Activated naive CD4-positive, alpha-beta T cell treated with anti-CD3 and anti-CD28 coated beads, Interleukin-2, amount 50 U/mL, for 24 hours (primary cell): ENCODE measurements at regions not wholly inside any gene's neighbourhood (a gene's known extent, or its start where the extent isn't known, plus 50 kb on each side); places are given as distances from the start of the nearest gene placed in this dataset.

ENCODE experiments used
- H3K27ac Mint-ChIP-seq: one replicate; pipeline ENCODE4 v1.8.0; 2021; ENCODE audit warnings: mild to moderate bottlenecking, mixed read lengths
- H3K27me3 Mint-ChIP-seq: one replicate; pipeline ENCODE4 v1.8.0; 2021; ENCODE audit warnings: mixed read lengths
- H3K36me3 Mint-ChIP-seq: one replicate; pipeline ENCODE4 v1.8.0; 2021; ENCODE audit warnings: mixed read lengths
- H3K4me1 Mint-ChIP-seq: one replicate; pipeline ENCODE4 v1.8.0; 2021; ENCODE audit warnings: mixed read lengths
- H3K4me3 Mint-ChIP-seq: one replicate; pipeline ENCODE4 v1.8.0; 2021; ENCODE audit warnings: mild to moderate bottlenecking, mixed read lengths
- H3K9me3 Mint-ChIP-seq: one replicate; pipeline ENCODE4 v1.8.0; 2021; ENCODE audit warnings: mixed read lengths

DNA sequence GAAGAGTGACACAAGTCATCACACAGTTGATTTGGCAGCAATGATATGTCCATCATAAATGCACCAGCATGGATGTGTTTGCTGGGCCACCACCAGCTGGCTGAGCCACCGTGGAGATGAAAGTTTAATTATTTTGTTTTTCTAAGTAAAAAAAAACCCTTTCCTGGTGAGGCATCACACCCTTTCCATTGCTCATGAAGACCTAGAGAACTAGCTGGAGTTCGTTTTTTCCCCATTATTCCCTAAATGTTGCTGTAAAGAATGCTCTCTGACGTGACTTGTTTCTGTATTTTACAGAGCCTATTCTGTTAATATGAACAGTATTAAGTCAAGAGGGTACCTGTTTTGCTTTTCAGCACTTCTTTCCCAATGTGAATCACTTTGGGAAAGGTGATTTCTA is 257.9 kb downstream of the MSRB3 start:
- Mint-ChIP-seq H3K27me3 (no peaks in the 10 kb centered on the region), H3K4me3 (no peak overlapping the region), H3K36me3 (no peaks in the 10 kb centered on the region), H3K9me3 (peaks cover 14% of the 10 kb centered on the region), H3K27ac (no peak overlapping the region), H3K4me1 (no peaks in the 10 kb centered on the region)

DNA sequence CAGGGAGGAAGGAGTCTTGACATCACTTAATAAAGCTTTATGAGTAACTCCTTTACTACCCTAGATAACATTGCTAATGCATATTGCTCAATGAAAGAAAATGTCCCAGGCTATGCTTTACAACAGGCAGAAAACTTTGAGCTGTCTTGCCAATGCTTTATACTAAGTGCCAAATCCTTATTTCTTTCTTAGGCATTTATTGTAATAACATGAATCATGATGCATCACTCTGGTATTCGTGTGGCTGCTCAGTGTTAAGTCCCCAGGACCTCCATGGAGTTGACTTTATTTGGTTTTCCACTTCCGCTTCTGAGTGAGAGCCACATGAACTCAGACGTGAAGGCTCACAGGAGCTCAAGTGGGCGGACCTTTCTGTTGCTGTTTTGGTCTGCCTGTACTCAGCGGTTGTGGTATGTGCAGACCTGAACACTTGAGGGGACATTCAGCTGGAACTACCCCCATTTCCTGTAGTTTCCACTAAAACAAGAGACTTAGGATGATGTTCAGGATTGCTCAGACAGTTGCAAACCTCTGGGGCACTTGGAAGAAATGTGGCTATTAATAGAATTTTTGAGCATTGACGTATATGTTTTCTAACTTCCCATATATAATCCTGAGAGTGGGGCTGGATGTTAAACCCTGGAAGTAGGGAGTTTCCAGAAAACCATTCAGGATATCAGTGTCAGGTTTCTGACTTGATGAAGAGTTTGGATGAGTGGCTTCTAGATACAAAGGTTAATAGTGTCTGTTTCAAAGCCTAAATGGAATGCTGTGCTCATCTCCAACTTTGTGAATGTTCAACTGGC is 258.6 kb downstream of the MSRB3 start:
- H3K4me1 Mint-ChIP-seq = no peaks in the 10 kb centered on the region
- H3K9me3 Mint-ChIP-seq = peaks cover 14% of the 10 kb centered on the region
- no peaks in the 10 kb centered on the region for H3K27me3 Mint-ChIP-seq
- H3K4me3 Mint-ChIP-seq = no peak overlapping the region
- H3K27ac Mint-ChIP-seq = no peak overlapping the region
- no peaks in the 10 kb centered on the region for H3K36me3 Mint-ChIP-seq

DNA sequence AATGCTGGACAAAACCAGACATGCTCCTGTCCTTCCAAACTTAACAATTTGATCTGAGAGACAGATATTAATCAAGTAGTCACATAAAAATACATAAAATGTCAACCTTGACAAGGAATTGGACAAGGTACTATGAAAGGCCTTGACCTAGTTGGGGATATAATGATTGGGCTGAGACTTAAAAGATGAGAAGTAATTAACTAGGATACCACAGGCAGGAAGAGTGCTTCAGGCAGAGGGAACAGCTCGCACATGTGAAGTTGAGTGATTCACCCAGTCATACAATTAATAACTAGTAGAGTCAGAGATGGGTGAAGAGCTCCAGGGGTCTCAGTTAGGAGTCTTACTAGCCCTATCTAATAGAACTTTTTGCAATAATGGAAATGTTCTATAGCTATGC is 259.5 kb downstream of the MSRB3 start:
- Mint-ChIP-seq H3K9me3 (peaks cover 14% of the 10 kb centered on the region), H3K27ac (no peak overlapping the region), H3K36me3 (no peaks in the 10 kb centered on the region), H3K4me1 (no peaks in the 10 kb centered on the region), H3K27me3 (no peaks in the 10 kb centered on the region), H3K4me3 (no peak overlapping the region)

DNA sequence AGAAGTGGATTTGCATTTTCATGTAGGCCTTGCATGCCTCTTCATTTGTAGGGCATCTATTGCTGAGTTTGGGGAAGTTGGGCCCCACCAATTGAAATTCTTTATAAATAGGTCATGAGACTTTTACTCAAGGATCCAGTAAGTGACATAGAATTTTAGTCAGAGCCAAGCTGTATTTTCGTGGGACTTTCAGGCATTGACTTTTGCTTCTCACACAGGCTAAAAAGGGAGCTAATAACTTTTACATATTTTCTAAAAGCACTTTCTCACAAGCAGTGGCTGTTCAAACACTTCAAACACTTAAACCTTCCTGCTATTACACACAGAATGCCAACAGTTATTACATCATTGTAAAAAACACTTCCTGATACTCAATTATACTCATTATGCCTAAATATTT is 260.5 kb downstream of the MSRB3 start:
- Mint-ChIP-seq H3K27me3 (no peaks in the 10 kb centered on the region), H3K27ac (no peak overlapping the region), H3K4me3 (no peak overlapping the region), H3K4me1 (no peaks in the 10 kb centered on the region), H3K36me3 (no peaks in the 10 kb centered on the region), H3K9me3 (peaks cover 14% of the 10 kb centered on the region)

DNA sequence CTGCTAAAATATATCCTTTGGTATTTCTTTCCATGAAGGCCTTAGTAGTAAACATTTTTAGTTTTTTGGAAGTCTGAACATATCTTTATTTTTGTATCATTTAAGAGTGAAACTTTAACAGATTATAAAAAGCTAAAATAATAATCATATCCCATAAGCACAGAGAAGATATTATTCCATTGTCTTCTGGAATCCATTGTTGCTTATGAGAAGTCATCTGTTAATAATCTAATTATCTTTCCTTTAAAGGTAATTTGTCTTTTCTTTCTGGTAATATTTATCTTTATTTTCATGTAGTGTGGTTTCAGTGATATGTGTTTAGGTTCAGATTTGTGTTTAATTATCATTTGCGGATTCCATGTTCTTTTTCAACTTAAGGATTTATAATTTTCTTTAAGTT is 261.7 kb downstream of the MSRB3 start:
- peaks cover 14% of the 10 kb centered on the region for H3K9me3 Mint-ChIP-seq
- H3K4me1 Mint-ChIP-seq = no peaks in the 10 kb centered on the region
- no peaks in the 10 kb centered on the region for H3K36me3 Mint-ChIP-seq
- no peak overlapping the region for H3K27ac Mint-ChIP-seq
- H3K4me3 Mint-ChIP-seq = no peak overlapping the region
- no peaks in the 10 kb centered on the region for H3K27me3 Mint-ChIP-seq

DNA sequence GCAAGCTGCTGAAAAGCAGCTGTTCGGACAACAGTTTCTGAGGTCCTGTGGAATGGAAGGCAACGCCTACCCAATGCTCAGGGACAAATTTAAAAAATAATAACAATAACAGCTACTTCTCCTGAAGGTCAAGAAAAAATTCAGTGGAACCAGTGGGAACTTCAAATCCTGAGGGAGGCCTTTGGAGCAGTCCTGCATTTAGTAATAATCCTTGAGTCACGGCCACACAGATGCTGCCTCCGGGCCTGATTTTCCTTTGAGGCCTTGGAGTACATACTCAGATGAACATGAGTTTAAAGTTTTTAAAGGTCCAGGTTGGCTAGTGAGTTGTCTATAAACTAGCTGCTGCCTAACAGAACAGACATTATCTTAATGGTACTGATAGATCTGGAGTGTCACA is 268.0 kb downstream of the MSRB3 start:
- Mint-ChIP-seq H3K27ac (no peak overlapping the region), H3K9me3 (no peaks in the 10 kb centered on the region), H3K4me1 (no peaks in the 10 kb centered on the region), H3K4me3 (no peak overlapping the region), H3K36me3 (no peaks in the 10 kb centered on the region), H3K27me3 (peaks cover 2% of the 10 kb centered on the region)

DNA sequence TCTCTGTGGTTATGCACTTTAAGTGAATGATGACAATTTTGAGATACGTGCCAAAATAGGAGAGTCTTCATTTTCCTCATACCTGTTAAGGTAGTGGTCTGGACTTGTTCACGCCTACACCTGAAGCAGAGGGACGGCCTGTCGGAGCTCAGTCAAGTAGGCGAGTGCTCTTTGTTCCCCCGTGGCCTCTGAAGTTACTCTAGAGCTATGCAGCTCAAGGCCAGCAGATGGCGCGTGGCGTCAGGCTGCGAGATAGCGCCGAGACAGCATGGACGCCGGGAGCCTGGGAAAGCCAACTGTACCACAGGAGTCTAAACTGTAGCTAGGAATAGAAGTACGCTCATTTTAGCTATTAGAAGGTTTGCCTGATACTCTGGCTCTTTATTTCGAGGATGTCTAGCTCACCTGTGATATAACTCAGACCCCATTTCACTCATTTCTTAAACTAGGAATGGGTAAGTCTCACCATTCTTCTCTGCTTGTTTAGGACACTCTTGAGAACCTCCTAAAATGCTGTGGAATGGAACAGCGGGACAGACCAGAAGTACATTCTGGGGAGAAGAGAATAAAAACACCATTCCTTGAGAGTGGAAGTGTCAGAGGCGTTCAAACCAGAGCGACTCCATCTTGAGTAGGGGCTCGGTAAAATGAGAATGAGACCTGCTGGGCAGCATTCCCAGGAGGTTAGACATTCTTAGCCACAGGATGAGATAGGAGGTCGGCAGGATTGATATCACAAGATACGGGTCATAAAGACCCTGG is 267.4 kb upstream of the HMGA2 start:
- no peak overlapping the region for H3K27ac Mint-ChIP-seq
- H3K27me3 Mint-ChIP-seq = peaks cover 17% of the 10 kb centered on the region
- peaks cover 7% of the 10 kb centered on the region for H3K4me1 Mint-ChIP-seq
- no peak overlapping the region for H3K4me3 Mint-ChIP-seq
- no peaks in the 10 kb centered on the region for H3K9me3 Mint-ChIP-seq
- H3K36me3 Mint-ChIP-seq = no peaks in the 10 kb centered on the region

DNA sequence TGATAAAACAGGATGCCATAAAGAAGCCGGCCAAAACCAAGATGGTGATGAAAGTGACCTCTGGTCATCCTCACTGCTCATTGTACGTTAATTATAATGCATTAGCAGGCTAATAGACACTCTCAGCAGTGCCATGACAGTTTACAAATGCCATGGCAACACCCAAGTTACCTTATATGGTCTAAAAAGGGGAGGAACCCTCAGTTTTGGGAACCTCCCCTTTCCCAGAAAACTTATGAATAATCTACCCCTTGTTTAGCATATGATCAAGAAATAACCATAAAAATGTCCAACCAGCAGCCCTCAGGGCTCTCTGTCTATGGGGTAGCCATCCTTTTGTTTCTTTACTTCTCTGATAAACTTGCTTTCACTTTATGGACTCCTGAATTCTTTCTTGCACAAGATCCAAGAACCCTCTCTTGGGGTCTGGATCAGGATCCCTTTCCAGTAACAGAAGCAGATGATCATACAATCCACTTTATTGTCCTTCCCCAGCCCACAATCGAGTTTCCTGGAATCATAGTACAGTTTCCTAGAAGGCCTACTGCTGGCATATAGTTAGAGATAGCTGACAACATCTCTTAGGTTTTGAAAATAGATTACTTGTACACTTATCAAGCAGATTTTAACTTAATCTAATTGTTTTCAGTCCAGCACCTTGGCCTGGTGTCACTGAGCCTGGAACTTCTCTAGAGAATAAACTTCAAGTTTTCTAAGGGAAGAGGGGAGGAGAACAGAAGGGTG is 266.7 kb upstream of the HMGA2 start:
- no peaks in the 10 kb centered on the region for H3K9me3 Mint-ChIP-seq
- no peaks in the 10 kb centered on the region for H3K36me3 Mint-ChIP-seq
- H3K4me1 Mint-ChIP-seq = peaks cover 7% of the 10 kb centered on the region
- H3K27me3 Mint-ChIP-seq = peaks cover 20% of the 10 kb centered on the region
- no peak overlapping the region for H3K27ac Mint-ChIP-seq
- H3K4me3 Mint-ChIP-seq = no peak overlapping the region

DNA sequence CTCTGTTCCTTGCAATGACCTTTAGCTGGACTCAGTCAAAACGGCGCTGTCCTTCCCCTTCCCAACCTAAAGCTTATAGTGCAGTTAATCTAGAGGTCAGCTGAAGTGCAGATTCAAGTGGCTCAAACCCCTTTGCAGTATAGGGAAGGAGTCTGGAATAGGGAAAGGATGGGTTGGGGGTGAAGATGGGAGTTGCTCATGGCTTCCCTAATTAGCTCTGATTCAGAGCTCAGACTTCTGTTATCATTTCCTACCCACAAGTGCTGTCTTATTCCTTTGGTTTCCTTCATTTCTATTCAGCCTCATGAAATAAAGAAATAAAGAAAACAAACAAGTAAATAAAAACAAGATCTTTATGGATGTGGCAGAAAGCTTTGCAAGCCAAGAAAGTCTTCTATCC is 264.0 kb upstream of the HMGA2 start:
- Mint-ChIP-seq H3K4me1 (peaks cover 7% of the 10 kb centered on the region), H3K4me3 (no peak overlapping the region), H3K36me3 (no peaks in the 10 kb centered on the region), H3K27me3 (peaks cover 24% of the 10 kb centered on the region), H3K9me3 (no peaks in the 10 kb centered on the region), H3K27ac (no peak overlapping the region)

DNA sequence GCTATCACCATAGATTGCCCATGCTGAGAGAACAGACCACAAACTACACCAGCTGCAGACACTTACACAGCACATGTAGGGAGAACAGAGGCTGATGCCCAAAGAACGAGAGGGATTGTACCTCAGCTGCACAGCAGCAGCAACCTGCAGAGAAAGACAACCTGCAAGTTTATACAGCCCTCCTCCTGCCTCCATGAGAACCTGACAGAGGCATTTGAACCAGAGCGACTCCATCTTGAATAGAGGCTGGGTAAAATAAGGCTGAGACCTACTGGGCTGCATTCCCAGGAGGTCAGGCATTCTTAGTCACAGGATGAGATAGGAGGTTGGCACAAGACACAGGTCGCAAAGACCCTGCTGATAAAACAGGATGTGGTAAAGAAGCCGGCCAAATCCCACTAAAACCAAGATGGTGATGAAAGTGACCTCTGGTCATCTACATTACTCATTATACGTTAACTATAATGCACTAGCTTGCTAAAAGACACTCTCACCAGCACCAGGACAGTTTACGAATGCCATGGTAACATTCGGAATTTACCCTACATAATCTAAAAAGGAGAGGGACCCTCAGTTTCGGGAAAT is 262.4 kb upstream of the HMGA2 start:
- peaks cover 3% of the 10 kb centered on the region for H3K4me1 Mint-ChIP-seq
- H3K27ac Mint-ChIP-seq = no peak overlapping the region
- H3K36me3 Mint-ChIP-seq = no peaks in the 10 kb centered on the region
- H3K9me3 Mint-ChIP-seq = no peaks in the 10 kb centered on the region
- H3K27me3 Mint-ChIP-seq = peaks cover 16% of the 10 kb centered on the region
- no peak overlapping the region for H3K4me3 Mint-ChIP-seq

DNA sequence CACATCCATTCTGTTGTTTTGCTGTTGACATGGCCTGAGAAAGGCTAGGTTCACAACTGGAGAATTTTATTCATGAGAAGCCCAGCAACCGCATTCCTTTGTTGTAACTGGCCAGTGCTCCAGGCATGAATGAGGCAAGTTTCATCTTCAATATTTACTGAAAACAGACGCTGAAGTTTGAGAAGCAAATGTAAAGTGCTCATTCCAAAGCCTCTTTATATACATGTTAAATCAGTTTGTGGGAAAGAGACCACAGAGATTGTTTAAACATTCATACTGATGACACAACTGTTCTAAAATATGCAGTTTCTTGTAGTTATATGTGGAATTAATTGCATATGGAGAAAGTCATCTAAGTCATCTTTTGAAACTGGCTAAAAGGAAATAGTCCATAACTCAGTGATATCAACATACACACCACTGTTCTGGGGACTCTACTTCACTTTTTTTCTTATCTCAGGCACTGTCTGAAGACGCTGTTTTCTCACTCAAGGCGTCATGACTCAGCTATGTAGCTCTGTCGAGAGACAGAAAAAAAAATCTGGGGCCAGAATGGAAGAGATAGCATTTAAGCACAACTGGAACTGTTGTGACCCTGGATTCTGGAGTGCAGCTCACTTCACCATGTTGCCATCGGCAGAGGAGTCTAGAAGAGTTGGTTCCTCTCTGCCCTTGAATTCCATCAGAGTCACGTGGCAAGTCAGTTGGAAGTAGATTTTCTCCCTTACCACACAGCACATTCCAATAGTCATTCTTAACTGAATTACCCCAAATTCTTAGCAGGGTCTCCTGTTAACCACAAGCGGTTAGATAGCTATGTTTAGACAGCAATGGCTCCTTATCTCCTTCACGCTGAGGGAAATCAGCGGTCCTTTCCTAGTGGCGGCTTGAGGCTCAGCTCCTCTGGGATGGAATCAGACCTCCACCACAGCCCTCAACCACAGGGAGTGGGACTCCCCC is 258.4 kb upstream of the HMGA2 start:
- no peaks in the 10 kb centered on the region for H3K4me1 Mint-ChIP-seq
- no peaks in the 10 kb centered on the region for H3K9me3 Mint-ChIP-seq
- no peak overlapping the region for H3K27ac Mint-ChIP-seq
- no peaks in the 10 kb centered on the region for H3K36me3 Mint-ChIP-seq
- H3K4me3 Mint-ChIP-seq = no peak overlapping the region
- H3K27me3 Mint-ChIP-seq = peaks cover 20% of the 10 kb centered on the region

DNA sequence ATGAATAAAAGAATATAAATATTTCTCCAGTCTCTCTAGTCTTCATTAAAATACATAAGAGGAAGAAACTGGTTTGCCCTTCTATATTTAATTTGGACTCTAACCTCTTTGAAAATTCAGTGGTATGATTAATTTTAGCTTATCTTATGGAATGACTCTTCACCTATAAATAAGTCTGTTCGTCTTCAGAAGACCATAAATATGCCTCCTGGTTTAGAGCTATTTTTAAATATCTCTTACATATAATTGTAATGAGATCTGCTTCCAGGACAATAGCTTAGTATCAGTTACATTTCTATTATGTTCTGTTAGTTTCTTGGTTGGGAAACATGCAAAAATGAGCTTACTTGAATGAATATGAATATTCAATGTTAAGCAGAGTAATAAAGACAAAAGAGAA is 257.5 kb upstream of the HMGA2 start:
- Mint-ChIP-seq H3K27me3 (peaks cover 22% of the 10 kb centered on the region), H3K27ac (no peak overlapping the region), H3K9me3 (no peaks in the 10 kb centered on the region), H3K36me3 (no peaks in the 10 kb centered on the region), H3K4me3 (no peak overlapping the region), H3K4me1 (no peaks in the 10 kb centered on the region)

DNA sequence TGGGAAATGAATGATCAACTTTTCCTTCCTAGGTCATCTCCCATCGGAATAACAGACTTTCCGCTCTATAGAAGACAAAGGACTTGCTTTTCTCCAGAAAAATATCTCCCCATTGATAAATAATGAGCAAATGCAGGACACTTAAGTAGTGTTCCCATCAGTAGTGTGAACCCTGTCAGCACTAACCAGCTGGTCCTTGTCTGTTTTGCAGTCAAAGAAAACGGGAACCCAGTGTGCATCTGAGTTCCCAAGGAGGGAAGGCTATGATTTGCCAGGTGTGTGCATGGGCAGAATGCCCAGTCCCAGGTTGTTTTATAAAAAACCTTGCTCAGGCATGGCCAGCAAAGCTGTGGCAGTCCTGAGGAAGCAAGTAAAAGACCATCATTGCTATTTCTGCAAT is 256.5 kb upstream of the HMGA2 start:
- H3K36me3 Mint-ChIP-seq = no peaks in the 10 kb centered on the region
- peaks cover 24% of the 10 kb centered on the region for H3K27me3 Mint-ChIP-seq
- H3K4me1 Mint-ChIP-seq = no peaks in the 10 kb centered on the region
- H3K9me3 Mint-ChIP-seq = no peaks in the 10 kb centered on the region
- no peak overlapping the region for H3K4me3 Mint-ChIP-seq
- H3K27ac Mint-ChIP-seq = no peak overlapping the region

DNA sequence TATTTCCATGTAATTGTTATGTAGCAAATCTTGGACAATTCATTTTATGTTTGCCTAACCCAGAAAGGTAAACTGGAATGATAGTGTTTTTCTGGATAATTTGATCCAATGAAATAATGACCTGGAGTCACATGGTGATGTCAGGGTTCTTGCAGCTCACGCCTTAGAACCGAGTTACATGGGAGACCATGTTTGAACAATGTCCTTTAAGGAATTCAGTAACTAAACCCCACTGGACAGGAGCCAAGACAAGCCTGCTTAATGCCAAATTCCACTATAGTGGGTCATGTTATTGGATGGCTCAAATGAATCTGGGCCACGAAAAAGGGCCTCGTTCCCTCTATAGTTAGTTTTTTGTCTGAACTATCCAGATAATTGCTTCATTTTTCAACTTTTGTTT is 255.8 kb upstream of the HMGA2 start:
- H3K4me3 Mint-ChIP-seq = no peak overlapping the region
- no peaks in the 10 kb centered on the region for H3K4me1 Mint-ChIP-seq
- H3K36me3 Mint-ChIP-seq = peaks cover 1% of the 10 kb centered on the region
- H3K9me3 Mint-ChIP-seq = peaks cover 5% of the 10 kb centered on the region
- H3K27ac Mint-ChIP-seq = no peak overlapping the region
- H3K27me3 Mint-ChIP-seq = peaks cover 22% of the 10 kb centered on the region
